PC-3 (cell line): ENCODE measurements at regions not wholly inside any gene's neighbourhood (a gene's known extent, or its start where the extent isn't known, plus 50 kb on each side); places are given as distances from the start of the nearest gene placed in this dataset.

ENCODE experiments used
- ATAC-seq: fragments of 200-7000 bp; cut with Tn5 transposase; 2 replicates; pipeline ENCODE4 v1.9.1; 2020; ENCODE audit warnings: mild to moderate bottlenecking, moderate library complexity
- BruUV-seq: library from RNA; stranded (reverse); fragments of 400-500 nt; replicated peaks from 2 replicates; lab custom pipeline; 2021; lab: Mats Ljungman, UMichigan
- CTCF ChIA-PET: fragments of 300-600 bp; sonication (Branson Sonifier 250); formaldehyde crosslinking; loops from one replicate; lab custom pipeline; 2022; ENCODE audit warnings: antibody characterized with exemption; lab: Charles Lee
- POLR2A ChIA-PET: fragments of 300-600 bp; sonication (Branson Sonifier 250); formaldehyde crosslinking; loops from one replicate; lab custom pipeline; 2022; ENCODE audit warnings: antibody characterized with exemption; ENCODE audit not compliant: unreplicated experiment; lab: Charles Lee
- DNase-seq: peaks from one replicate; pipeline ENCODE4 v3.0.0-alpha.2; 2015
- H2AFZ ChIP-seq: fragments of 300-600 bp; sonication (generic); 2 replicates; pipeline ENCODE4 v1.6.0; 2016; ENCODE audit warnings: antibody characterized with exemption, low read length
- H3F3A ChIP-seq: fragments of 300-600 bp; sonication (generic); one replicate; pipeline ENCODE4 v1.6.0; 2017; ENCODE audit warnings: antibody characterized with exemption, low read length, control low read depth, mild to moderate bottlenecking; ENCODE audit not compliant: unreplicated experiment
- H3K27ac ChIP-seq: fragments of 300-600 bp; sonication (generic); 2 replicates; pipeline ENCODE4 v1.5.1; 2016; ENCODE audit warnings: mild to moderate bottlenecking, low read length
- H3K27me3 ChIP-seq: fragments of 300-600 bp; sonication (generic); 2 replicates; pipeline ENCODE4 v1.6.1; 2016; ENCODE audit warnings: low read length, mixed read lengths
- H3K36me3 ChIP-seq: fragments of 300-600 bp; sonication (generic); 2 replicates; pipeline ENCODE4 v1.6.1; 2016; ENCODE audit warnings: low read depth, mixed run types, low read length, mixed read lengths
- H3K4me1 ChIP-seq: fragments of 300-600 bp; sonication (generic); 2 replicates; pipeline ENCODE4 v1.5.1; 2016; ENCODE audit warnings: low read length; ENCODE audit not compliant: insufficient read depth
- H3K4me2 ChIP-seq: fragments of 300-600 bp; sonication (generic); 2 replicates; pipeline ENCODE4 v1.6.0; 2016; ENCODE audit warnings: low read length
- H3K4me3 ChIP-seq: fragments of 300-600 bp; sonication (generic); 2 replicates; pipeline ENCODE4 v1.5.1; 2016; ENCODE audit warnings: mild to moderate bottlenecking, low read length, mixed read lengths
- H3K79me2 ChIP-seq: fragments of 300-600 bp; sonication (generic); 2 replicates; pipeline ENCODE4 v1.6.1; 2017; ENCODE audit warnings: low read length, mixed read lengths
- H3K9ac ChIP-seq: fragments of 300-600 bp; sonication (generic); 2 replicates; pipeline ENCODE4 v1.6.0; 2016; ENCODE audit warnings: mild to moderate bottlenecking, low read length
- H3K9me2 ChIP-seq: fragments of 300-600 bp; sonication (generic); replicated peaks from 2 replicates; pipeline ENCODE4 v1.6.1; 2016; ENCODE audit warnings: mixed run types, low read length, mixed read lengths
- H3K9me3 ChIP-seq: fragments of 300-600 bp; sonication (generic); 2 replicates; pipeline ENCODE4 v1.6.1; 2016; ENCODE audit warnings: low read length, mixed read lengths
- H4K20me1 ChIP-seq: fragments of 300-600 bp; sonication (generic); 2 replicates; pipeline ENCODE4 v1.6.1; 2016; ENCODE audit warnings: low read length, mixed read lengths
- CTCF ChIP-seq: fragments of 300-600 bp; sonication (generic); conservative IDR thresholded peaks from 2 replicates; pipeline ENCODE4 v1.5.1; 2017; ENCODE audit warnings: antibody characterized with exemption, low read depth, mild to moderate bottlenecking, low read length
- EZH2 ChIP-seq: fragments of 300-600 bp; sonication (generic); IDR thresholded peaks from one replicate; pipeline ENCODE4 v1.6.1; 2017; ENCODE audit warnings: antibody characterized with exemption, mild to moderate bottlenecking, low read length; ENCODE audit not compliant: unreplicated experiment
- EZH2phosphoT487 ChIP-seq: fragments of 300-600 bp; sonication (generic); IDR thresholded peaks from 2 replicates; pipeline ENCODE4 v1.6.1; 2018; ENCODE audit warnings: mild to moderate bottlenecking, antibody characterized with exemption, low read length, borderline replicate concordance
- intact Hi-C: fragments of 100-400 bp; cut with micrococcal nuclease; formaldehyde crosslinking; loops from 2 replicates; pipeline ENCODE4 v1.9.0; 2023

- ATAC-seq (no peak), DNase-seq (no peak)
- no peaks in the 10 kb centered on the region for H3K36me3 ChIP-seq
- H3K9me2 ChIP-seq = no peaks in the 10 kb centered on the region
- no peaks in the 10 kb centered on the region for H3K27me3 ChIP-seq
- no peak overlapping the region for H2AFZ ChIP-seq
- no peaks in the 10 kb centered on the region for H3K4me1 ChIP-seq
- intact Hi-C loops = no loop called here
- H3K4me2 ChIP-seq = no peak overlapping the region
- H3K9ac ChIP-seq = no peak overlapping the region
- H3K4me3 ChIP-seq = no peak overlapping the region
- H3K9me3 ChIP-seq = no peaks in the 10 kb centered on the region
- no peaks in the 10 kb centered on the region for H4K20me1 ChIP-seq
- POLR2A ChIA-PET = no interaction called here
- H3F3A ChIP-seq = no peaks in the 10 kb centered on the region
- TF ChIP-seq CTCF = no peak
- no TSS peak for BruUV-seq
- H3K79me2 ChIP-seq = no peaks in the 10 kb centered on the region
- CTCF ChIA-PET = no interaction called here
- H3K27ac ChIP-seq = no peak overlapping the region
Observed at GRCh38 chr11:130814440-130815096, 101.7 kb downstream of the SNX19 start.

DNA sequence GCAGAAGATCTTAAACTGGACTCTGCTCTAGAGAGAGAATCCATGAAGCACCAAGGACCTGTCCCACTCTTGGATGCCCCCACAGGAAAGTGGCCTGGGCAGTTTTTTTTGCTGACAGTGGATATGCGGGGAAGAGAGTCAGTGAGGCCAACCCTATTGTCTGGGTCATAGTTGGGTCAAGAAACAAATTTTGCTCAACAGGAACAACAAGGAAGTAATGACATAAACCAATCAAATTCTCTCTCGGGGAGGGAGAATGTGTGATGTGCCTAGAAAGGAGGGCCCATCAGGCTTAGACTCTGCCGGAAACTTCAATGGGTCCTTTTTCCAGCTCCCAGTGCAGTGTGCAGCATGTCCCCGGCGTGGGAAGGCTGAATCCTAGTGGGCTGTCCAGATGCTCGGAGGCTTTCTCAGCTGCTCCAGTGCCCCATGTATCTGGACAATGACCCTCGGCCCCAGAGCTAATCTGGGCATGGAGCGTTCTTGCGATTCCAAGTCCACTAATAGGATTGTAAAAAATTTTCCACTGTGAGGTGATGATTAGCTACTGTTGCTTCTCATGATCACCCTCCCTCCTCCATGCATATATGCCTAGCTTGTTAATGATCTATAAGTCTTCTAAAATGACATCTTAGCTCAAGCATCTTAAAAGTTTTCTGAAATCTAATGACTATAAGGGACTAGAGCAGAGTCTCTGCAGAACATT lies 101.0 kb downstream of the SNX19 start:
- Histone ChIP-seq H3K4me1 (no peaks in the 10 kb centered on the region), H3K4me2 (no peak overlapping the region), H3K27ac (no peak overlapping the region), H3K4me3 (no peak overlapping the region), H3K9me3 (no peaks in the 10 kb centered on the region), H3K9me2 (no peaks in the 10 kb centered on the region), H3K36me3 (no peaks in the 10 kb centered on the region), H4K20me1 (no peaks in the 10 kb centered on the region), H2AFZ (no peak overlapping the region), H3K27me3 (no peaks in the 10 kb centered on the region), H3F3A (no peaks in the 10 kb centered on the region), H3K79me2 (no peaks in the 10 kb centered on the region), H3K9ac (no peak overlapping the region)
- no peak for ATAC-seq
- intact Hi-C loops = no loop called here
- TF ChIP-seq EZH2 (no peak), EZH2phosphoT487 (no peak), CTCF (no peak)
- no peak for DNase-seq
- CTCF ChIA-PET = interaction anchor here (0.6 kb wide), 1 partner anchor 380 kb away, joined by 3 read pairs; no protein-coding TSS in a partner anchor
- no TSS peak for BruUV-seq
- POLR2A ChIA-PET = no interaction called here

DNA sequence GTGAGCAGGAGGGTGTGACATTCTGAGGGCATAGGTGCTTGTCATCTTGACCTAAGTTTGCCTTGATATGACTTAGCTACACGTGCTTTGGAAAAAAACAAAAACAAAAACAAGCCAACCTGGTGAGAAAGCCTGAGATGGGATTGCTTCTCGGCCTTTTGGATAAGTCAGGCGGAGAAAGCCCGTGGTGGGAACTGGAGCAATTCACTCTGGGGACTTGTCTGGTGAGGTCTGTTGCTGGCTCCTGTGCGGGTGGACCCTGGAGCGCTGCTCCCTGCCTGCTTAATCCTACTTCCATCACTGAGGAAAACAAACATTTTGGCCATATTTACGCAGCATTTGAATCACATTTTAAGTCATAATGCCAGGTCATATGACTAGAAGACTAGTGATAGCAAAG lies 100.3 kb downstream of the SNX19 start:
- Histone ChIP-seq H3K9ac (no peak overlapping the region), H4K20me1 (no peaks in the 10 kb centered on the region), H3K79me2 (no peaks in the 10 kb centered on the region), H2AFZ (no peak overlapping the region), H3K4me2 (no peak overlapping the region), H3K4me1 (no peaks in the 10 kb centered on the region), H3K9me3 (no peaks in the 10 kb centered on the region), H3K36me3 (no peaks in the 10 kb centered on the region), H3K4me3 (no peak overlapping the region), H3K27ac (no peak overlapping the region), H3F3A (no peaks in the 10 kb centered on the region), H3K9me2 (no peaks in the 10 kb centered on the region), H3K27me3 (no peaks in the 10 kb centered on the region)
- POLR2A ChIA-PET = no interaction called here
- DNase-seq (no peak), ATAC-seq (no peak)
- CTCF ChIA-PET = interaction anchor here (0.6 kb wide), 1 partner anchor 381 kb away, joined by 3 read pairs; no protein-coding TSS in a partner anchor
- no TSS peak for BruUV-seq
- intact Hi-C loops = no loop called here
- no peak for TF ChIP-seq EZH2
- no peak for TF ChIP-seq EZH2phosphoT487
- no peak for TF ChIP-seq CTCF
